Suprapubic skin (tissue), 3 donors: ENCODE measurements at regions not wholly inside any gene's neighbourhood (a gene's known extent, or its start where the extent isn't known, plus 50 kb on each side); places are given as distances from the start of the nearest gene placed in this dataset.

Experiments
- EP300 ChIP-seq: sonication (generic); formaldehyde crosslinking; IDR thresholded peaks from one replicate; pipeline ENCODE4 v1.6.1; 2017; ENCODE audit warnings: antibody characterized with exemption
- POLR2A ChIP-seq, 2 donors: fragments of 450-650 bp; IDR thresholded peaks; one replicate each; pipeline ENCODE4 v1.6.1; 2017; ENCODE audit warnings: antibody characterized with exemption in 2 of 2, mild to moderate bottlenecking in 2 of 2, moderate library complexity in 2 of 2
- TF ChIP-seq, protein P1 (sequence below), 2 donors: fragments of 200-600 bp in 1 of 2; fragments of 450-650 bp in 1 of 2; sonication (generic) in 1 of 2; IDR thresholded peaks; one replicate each; pipeline ENCODE4 v1.5.1; 2016 to 2019; ENCODE audit warnings: antibody characterized with exemption in 2 of 2, mild to moderate bottlenecking in 1 of 2, moderate library complexity in 1 of 2

GRCh38 chr11:90805172-90805571 is 582.3 kb upstream of the CHORDC1 start:
- TF ChIP-seq POLR2A (IDR thresholded peaks at IDR 0.05) (no peak), EP300 (no peak)
- TF ChIP-seq, protein P1, sequence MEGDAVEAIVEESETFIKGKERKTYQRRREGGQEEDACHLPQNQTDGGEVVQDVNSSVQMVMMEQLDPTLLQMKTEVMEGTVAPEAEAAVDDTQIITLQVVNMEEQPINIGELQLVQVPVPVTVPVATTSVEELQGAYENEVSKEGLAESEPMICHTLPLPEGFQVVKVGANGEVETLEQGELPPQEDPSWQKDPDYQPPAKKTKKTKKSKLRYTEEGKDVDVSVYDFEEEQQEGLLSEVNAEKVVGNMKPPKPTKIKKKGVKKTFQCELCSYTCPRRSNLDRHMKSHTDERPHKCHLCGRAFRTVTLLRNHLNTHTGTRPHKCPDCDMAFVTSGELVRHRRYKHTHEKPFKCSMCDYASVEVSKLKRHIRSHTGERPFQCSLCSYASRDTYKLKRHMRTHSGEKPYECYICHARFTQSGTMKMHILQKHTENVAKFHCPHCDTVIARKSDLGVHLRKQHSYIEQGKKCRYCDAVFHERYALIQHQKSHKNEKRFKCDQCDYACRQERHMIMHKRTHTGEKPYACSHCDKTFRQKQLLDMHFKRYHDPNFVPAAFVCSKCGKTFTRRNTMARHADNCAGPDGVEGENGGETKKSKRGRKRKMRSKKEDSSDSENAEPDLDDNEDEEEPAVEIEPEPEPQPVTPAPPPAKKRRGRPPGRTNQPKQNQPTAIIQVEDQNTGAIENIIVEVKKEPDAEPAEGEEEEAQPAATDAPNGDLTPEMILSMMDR (IDR thresholded peaks at IDR 0.05), result no peak
